ENCODE measurements at regions not wholly inside any gene's neighbourhood (a gene's known extent, or its start where the extent isn't known, plus 50 kb on each side); places are given as distances from the start of the nearest gene placed in this dataset.
"Not testable (repeated sequence)": the region's sequence is repeated elsewhere in the genome, so short reads cannot be mapped to it uniquely, and the experiment has no call there.

DNA sequence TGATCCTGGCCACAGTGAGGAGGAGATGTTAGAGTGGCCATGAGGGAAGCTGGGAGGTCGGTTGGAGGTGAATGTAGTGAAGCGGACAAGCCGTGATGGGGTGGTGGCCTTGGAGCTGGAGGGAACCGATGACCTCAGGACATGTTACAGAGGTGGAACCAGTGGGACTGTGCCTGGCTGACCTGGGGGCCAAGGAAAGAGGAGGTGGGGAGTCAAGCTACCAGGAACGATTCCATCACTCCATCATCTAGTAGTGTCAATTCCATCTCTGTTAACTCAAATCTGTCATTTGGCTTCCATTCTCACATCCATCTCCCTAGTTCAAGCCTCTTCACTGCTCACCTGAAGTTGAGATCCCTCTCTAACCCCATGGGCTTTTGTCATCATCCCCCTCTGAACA, 102.4 kb upstream of the LYZL2 start:
- no peak for DNase-seq (ENCODE audit: low spot score)

DNA sequence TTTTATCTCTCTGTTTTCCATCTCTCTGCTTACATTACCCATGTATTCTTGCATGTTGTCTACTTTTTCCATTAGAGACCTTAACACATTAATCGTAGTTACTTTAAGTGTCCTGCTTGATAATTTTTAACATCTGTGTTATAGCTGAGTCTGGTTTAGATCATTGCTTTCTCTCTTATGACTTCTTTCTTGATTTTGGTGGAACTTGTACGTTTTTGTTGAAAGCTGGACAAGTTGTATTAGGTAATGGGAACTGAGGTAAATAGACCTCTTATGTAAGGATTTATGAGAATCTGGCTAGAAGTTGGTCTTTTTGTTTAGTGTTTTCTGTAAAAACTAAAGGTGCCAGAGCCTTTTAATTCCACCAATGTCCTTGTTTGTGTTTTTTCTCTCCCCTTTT, 100.8 kb upstream of the LYZL2 start:
- no peak for DNase-seq (ENCODE audit: low spot score)

DNA sequence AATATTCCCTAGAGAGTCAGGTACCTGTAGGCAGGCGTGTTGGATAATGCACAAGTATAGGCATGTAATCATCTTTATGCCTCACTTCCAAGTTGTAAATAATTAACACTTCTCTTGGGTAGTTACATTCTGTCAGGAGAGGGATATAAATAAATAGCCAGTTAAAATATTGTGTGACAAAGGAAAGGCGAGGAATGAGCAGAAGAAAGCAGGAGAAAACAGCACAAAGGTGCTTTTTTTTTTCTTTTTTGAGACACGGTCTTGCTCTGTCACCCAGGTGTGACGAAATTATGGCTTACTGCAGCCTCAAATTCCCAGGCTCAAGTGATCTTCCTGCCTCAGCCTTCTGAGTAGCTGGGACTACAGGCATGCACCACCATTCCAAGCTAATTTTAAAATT, 99.2 kb upstream of the LYZL2 start:
- no peak for DNase-seq (ENCODE audit: low spot score)

DNA sequence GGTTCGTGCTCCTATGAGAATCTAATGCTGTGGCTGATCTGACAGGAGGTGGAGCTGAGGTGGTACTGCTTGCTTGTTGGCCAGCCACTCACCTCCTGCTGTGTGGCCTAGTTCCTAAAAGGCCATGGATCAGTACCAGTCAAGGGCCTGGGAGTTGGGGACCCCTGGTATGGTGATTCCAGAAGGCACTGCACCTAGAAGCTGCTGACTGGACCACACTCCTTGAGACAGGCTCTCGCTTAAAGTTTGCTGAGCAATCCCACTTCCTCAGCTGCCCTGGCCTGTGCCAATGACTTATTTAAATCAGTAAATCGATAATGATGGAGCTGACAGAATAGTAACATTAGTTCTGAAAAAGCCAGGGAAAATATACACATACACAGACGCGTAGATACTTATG, 98.6 kb upstream of the LYZL2 start:
- DNase-seq (ENCODE audit: low spot score), result no peak

DNA sequence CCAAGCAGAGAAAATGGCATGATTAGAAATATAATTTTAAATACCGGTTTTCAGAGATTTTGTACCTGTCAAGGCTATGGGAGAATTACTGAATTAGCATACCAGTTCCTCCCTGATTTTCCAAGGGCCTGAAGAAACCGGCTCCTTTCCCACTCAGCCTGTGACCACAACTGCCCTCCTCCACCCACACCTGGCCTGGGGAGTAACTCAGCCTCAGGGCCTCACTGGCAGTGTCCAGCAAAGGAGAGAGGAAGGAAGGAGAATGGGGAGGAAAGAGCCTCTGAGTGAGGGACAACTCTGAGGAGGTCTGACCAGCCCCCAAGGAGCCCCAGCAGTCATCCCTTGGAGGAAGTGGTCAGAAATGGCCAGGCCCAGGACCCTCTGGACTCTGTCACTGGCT, 98.0 kb upstream of the LYZL2 start:
- no peak for DNase-seq (ENCODE audit: low spot score)

DNA sequence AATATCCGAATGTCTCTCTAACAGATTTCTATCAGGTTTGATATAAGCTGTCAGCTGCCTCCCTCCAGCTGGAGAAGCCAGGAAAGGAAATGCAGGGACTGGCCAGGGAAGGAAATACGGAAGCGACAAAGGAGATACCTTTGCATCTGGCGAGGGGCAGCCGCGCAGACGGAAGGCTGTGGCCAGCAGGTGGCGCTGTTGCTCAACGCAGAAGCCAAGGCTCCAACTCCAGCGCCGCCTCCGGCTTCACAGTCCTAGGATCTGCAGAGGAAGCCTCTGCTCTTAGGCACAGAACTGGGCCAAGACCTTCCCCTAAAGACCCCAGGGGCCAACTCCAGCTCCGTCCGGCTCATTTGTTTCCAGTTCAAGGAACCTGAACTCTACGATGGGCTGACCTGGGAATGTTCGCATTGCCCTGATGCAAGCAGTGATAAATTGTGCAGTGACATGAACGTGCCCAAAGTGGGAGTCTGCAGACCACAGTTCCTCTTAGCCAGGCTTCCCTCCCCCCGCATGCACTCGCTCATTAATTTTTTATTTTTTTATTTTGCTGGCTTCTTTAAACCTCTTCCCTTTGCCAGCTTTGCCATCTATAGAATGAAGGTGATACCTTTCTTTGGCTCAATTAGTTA, 97.3 kb upstream of the LYZL2 start:
- DNase-seq (ENCODE audit: low spot score), result peak; percentile 43

DNA sequence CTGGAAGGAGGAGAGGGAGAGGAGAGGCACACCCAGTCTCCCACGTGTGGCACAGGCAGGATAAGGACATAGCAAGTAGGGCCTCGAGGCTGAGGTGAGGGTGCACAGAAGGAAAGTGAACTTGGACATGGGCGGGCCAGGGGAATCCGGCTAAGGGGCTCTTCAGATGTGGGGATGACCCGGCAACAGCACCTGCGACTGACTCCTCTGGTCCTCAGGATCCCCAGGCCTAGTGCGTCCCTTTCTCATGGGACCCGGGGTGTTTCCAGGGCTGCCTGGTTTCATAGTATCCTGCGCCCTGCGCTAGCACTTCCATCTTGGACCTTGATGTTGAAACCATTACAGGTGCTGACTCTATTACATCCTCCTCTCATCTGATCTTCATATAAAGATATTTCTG, 96.1 kb upstream of the LYZL2 start:
- DNase-seq (ENCODE audit: low spot score), result no peak

DNA sequence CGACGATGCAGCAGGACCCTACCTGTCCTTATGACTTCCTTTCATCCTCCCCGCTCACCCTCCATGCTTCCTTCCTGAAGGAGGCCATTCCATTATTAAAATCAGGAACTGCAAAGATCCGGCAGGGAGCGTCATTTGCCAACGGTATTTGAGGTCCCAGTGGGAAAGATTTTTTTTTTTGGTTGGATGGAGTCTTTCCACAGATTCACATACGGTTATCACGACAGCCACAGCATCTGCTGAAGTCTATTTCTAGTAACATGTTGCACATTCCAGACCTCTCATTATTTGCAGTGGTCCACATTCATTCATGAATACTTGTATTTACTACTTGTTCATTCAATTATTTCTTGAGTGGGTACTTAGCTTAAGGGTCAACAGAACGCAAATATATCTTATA, 94.7 kb upstream of the LYZL2 start:
- DNase-seq (ENCODE audit: low spot score), result no peak

DNA sequence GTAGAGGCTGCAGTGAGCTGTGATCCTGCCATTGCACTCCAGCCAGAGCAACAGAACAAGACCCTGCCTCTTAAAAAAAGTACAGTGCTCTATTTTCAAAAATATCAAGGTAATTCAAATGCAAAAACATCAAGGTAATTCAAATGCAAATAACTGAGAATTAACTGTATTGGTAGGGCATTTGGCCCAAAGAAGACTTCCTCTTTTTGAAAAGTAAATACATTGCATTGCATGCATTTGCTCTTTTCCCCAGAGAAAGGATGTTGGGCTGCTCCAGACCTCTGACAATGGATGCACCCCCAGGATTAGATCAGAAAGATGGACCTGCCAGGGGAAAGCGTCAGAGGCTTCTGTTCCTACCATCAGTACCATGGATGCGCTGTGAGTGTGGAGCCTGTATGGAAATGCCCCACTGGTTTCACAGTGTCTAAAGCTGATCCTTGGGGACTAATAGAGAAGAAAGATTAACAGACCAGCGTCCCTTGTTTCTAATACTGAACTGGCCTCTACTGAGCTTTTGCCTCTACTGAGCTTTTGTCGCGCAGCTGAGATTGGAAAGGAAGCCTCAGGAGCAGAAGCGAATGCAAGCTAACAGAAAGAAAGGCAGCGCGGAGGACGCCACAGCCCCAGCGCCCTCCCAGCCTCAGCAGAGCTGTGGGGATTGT, 93.5 kb upstream of the LYZL2 start:
- no peak for DNase-seq (ENCODE audit: low spot score)

DNA sequence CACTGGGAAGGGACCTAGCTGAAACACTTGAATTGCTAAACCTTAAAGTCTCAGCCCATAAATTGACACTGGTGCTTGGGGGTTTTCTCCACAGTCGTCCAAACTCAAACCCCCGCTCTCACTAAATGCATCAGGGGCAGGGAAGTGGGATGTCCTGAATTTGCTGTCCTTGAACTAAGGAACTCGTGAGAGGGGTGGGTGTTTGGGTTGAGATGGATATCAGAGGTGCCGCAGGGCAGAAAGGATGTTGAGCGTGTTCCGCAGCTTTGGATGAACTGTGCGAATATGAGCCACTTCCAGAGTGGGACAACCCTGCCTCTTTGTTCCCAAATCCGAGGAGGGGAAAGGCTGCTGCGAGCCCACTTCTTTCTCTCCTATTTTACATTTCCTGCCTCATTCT, 90.3 kb upstream of the LYZL2 start:
- no peak for DNase-seq (ENCODE audit: low spot score)

DNA sequence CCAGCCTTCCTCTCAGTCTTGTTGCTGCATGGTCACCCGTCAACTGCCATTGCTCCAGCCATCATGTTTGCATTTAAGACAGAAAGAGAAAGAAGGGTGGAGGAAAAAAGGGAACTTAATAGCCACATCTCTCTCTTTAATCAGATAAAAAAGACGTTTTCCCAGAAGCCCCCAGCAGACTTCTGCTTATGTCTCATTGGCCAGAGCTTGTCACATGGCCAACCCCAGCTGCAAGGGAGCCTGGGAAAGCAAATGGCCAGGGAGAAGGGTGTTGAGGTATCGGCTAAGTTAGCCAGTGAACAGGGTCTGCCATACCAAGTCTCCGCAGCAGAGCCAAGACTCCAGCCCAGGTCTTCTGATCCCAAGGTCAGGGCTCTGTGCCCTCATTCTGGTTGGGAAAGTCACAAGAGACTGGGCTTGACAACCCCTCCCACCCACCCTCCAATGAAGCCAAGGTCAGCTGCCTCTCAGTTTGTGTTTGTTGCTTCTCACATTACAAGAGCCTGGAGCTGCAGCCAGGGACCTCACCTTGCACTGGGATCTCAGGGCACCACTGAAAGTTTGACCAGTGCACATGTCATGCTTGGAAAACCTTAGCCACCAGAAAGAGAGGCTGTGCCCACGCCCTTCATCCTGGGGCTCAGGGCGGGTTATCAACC, 80.3 kb upstream of the LYZL2 start:
- DNase-seq (ENCODE audit: low spot score), result no peak

DNA sequence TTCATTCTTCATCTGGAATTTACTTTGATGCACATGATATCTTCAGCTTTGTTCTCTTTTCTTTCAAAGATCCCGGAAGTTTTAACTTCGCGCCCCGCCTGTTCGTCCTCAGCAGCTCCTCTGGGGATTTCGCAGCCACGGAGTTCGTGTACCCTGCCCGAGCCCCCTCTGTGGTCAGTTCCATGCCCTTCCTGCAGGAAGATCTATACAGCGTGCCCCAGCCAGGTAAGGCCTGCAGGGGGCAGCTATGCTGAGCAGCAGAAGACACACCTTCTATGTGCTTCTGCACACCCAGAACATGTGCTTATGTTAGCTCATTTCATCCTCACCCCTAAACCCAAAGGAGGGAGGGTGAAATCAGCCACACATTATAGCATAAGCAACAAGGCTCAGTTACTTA, 79.7 kb upstream of the LYZL2 start:
- no peak for DNase-seq (ENCODE audit: low spot score)

DNA sequence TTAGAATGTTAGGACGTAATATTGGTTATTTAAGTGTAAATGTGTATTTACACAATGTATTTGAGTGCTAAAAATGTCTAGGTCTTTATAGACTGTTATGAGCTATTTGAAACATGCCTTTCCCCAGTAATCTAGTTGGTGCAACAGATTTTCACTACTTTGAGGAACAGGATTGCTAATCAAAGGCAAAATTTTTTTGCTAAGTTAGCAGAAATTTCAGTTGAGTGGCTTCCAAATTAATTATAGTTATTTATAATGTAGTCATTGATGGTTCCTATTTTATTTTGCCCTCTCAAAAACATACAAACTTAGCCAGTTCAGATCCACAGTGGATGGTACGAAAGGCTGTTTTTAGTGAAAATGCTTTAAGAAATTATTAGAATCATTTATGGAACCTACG, 78.7 kb upstream of the LYZL2 start:
- no peak for DNase-seq (ENCODE audit: low spot score)

DNA sequence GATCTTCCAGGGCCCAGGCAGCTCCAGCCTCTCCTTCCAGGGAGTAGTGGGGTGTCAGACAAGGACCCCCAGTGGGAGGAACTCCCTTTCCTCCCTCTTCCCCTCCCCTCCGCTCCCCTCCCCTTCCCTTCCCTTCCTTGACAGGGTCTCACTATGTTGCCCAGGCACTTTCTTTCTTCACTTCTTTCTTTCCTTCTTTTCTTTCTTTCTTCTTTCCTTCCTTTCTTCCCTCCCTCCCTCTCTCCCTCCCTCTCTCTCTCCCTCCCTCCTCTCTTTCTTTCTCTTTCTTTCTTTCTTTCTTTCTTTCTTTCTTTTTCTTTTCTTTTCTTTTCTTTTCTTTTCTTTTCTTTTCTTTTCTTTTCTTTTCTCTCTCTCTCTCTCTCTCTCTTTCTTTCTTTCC, 76.6 kb upstream of the LYZL2 start:
- not testable (repeated sequence) for DNase-seq (ENCODE audit: low spot score)

DNA sequence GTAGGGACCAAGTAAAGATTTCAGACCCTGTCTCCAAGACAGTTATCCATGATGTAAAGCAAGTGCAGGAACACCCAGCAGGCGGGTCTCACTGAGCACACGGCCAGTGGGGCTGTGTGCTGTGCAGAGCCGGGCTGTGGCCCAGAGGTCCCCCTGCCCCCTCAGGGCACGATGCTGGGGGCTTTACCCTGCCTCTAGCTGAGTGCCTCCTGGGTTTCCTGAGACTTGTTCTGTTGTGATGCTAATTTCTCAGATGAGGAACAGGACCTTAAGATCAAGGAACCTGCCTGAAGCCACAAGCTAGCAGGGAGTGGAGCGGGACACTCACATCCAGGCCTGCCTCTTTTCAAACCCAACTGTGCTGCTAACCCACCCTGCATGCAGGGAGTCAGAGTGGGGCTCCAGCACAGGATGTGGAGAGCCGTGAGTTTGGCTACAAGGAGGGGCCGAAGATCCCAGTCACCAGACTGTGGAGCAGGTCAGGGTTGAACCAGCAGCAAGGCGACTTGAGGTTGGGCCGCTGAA, 76.1 kb upstream of the LYZL2 start:
- DNase-seq (ENCODE audit: low spot score), result no peak

DNA sequence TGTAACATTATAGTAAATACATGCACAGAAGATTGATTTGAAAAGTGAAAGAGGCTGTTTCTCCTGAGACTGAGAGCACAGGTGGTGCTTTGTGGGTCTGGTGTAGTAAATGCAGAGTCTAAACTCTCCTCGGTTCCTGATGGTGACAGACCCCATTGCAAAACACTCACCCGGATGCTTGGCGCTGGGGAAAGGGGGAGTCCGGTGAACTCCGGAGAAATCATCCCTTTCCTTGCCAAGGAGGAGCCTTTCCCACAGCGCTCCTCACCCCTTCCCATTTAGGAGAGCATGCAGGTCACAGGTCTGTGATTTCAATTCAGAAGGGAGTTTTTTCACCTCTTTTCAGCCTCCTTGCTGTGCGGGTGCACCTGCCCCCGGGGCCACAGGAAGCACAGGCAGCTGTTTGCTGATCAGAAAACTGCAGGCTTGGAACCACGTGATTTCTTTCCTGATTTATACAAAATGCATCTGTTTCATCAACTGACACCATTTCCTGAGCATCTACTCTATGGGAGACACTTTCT, 75.6 kb upstream of the LYZL2 start:
- no peak for DNase-seq (ENCODE audit: low spot score)

DNA sequence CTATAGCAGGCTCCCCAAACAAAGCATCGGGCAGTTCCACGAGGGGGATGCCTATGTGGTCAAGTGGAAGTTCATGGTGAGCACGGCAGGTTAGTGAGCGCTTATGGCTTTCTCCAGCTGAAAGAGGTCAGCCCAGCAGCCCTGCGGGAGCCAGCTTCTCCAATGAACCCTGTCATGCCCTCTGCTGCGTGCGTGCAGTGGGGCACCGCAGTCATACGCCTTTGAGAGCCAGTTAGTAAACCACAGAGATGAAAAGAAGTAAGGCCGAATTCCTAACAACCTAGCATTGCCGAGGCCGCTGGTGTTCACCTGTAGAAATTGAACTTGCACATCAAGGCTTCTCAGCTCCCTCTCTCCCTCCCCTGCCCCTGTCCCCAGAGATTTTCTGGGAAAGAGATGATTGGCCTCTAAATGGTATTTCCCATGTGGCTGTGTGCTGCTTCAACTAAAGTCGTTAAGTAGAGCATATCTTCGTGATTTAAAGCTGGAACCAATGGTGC, 75.1 kb upstream of the LYZL2 start:
- DNase-seq (ENCODE audit: low spot score), result not testable (repeated sequence)

DNA sequence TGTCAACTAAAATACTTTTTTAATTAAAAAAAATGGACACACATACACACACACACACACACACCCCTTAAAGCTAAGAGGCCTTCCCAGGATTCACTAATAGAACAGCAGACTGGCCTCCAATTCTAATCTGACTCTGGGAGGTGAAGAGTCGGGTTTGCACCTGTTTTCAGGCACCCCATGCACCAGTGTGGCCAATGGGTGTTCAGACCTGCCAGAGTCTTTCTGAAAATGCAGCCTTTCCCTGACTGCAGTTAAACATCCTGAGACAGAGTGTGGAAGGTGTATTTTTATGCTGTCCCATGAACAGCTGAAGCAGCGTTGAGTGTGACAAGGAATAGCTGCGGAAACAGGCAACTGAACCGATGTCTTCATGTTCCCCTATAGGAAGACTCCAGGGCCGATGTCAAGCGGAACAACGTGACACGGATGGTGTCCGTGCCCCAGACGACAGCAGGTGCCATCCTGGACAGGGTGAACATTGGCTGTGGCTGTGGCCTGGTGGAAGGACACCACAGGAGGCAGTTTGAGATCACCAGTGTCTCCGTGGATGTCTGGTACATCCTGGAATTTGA, 74.6 kb upstream of the LYZL2 start:
- DNase-seq (ENCODE audit: low spot score), result no peak

DNA sequence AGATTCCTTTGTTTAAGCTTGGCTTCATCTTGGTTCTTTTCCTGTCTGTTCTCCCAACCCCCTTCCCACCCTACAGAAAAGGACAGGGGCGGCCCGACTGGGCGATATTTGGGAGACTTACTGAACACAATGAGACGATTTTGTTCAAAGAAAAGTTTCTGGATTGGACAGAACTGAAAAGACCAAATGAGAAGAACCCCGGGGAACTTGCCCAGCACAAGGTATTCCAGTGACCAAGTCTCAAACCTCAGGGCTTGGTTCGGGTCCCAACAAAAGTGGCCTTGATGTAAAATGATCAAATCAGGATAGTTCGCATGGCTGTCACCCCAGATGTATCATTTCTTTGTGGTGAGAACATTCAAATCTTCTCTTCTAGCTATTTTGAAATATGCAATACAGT, 73.9 kb upstream of the LYZL2 start:
- DNase-seq (ENCODE audit: low spot score), result not testable (repeated sequence)

DNA sequence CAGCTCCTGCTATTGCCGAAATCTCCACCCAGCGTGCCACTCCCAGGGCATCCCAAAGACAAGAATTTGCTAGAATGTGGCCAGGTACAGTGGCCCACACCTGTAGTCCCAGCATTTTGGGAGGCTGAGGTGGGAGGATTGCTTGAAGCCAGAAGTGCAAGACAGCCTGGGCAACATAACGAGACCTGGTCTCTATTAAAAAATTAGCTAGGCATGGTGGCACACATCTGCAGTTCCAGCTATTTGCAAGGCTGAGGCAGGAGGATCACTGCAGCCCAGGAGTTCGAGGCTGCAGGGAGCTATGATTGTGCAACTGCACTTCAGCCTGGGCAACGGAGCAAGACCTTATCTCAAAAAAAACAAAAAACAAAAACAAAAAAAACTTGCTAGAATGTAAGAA, 73.3 kb upstream of the LYZL2 start:
- DNase-seq (ENCODE audit: low spot score), result no peak

DNA sequence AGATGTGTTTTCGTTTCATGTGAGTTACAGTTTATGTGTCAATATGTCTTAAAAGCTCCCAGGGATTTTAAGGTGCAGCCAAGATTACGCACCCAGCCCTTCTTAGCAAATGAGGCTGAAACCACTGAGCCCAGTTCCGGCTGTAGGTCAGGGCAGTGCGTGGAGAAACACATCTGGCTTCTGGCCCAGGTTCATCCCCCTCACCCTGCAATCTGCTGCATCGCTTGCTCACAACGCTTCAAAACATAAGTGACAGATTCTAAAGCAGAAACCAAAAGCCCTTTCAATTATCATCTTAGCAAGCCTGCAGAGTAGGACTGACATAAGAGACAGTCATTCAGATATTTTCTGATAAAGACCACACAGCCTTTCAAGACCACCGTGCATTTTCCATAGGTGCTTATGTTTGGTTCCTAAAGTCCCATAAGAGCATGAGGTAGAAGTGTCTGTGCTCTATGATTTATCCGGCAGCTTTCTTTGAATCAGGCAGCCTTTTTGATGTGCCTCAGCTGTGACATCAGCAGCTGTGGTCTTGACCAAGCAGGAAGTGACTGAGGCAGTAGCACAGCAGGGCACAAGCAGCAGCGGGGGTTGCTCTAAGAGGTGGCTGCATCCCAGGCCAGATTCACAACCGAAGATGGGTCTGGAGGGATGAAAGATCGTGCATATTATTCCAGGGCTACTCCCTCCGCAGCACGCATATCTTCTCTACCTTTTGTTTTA, 72.1 kb upstream of the LYZL2 start:
- DNase-seq (ENCODE audit: low spot score), result no peak

DNA sequence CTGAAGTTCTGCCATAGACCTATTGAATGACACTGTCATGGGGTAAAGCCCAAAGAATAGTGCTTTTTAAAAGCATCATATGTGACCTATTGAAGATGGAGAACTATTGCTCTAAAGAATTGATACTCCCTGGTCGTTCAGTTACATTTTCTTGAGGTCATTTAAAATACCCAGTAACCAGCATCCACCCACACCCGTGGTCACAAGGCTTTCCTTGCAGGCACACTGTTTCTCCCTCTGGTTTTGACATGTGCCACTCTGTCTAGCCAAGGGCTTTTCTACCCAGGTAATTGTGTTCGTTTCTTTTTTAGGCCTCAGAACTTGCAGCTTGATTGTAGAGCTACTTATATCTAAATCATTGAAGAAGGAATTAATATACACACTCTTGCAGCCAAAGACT, 68.3 kb upstream of the LYZL2 start:
- DNase-seq (ENCODE audit: low spot score), result no peak

Data from HuH-7 (cell line).